CMK (cell line): ENCODE measurements at regions not wholly inside any gene's neighbourhood (a gene's known extent, or its start where the extent isn't known, plus 50 kb on each side); places are given as distances from the start of the nearest gene placed in this dataset.
"Not testable (repeated sequence)": the region's sequence is repeated elsewhere in the genome, so short reads cannot be mapped to it uniquely, and the experiment has no call there.

Source experiments
- DNase-seq: peaks from one replicate; pipeline ENCODE4 v3.0.0-alpha.2; 2010; ENCODE audit warnings: low read depth

DNA sequence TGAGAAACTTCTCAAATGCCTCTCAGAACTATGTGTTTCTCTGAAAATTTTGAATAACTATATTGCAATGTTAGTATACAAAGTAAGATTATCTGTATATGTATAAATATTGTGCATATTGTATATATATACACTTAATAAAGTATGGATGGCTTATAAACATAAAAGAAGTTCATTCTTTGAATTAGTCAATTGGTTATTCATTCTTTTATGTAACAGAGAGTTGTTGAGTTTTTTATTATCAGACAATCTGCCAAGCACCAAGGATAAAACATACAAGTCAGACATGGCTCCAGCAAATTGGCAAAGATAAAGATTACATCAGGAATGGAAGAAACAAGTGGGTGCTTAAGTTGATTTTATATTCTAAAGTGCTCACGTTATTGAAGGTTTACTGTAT, 289.1 kb upstream of the EYS start:
- DNase-seq, result no peak

DNA sequence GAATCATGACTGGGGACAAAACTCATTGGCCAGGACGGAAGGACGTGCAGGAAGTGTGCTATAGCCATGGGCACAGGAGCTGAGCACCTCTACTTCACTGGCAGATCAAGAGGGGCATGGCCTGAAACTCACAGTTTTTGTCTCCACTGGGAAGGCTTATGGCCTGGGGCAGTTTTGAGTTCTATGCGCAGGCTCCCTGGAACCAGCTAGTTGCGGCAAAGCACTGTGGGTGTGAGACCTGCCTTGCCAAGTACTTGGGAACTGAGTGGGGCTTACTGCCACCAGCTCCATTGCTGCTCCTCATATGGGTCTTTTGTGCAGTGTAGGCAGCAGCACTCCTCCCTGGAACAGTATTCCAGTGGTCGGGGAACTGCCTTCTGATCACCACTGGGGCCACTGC, 282.6 kb upstream of the EYS start:
- no peak for DNase-seq

DNA sequence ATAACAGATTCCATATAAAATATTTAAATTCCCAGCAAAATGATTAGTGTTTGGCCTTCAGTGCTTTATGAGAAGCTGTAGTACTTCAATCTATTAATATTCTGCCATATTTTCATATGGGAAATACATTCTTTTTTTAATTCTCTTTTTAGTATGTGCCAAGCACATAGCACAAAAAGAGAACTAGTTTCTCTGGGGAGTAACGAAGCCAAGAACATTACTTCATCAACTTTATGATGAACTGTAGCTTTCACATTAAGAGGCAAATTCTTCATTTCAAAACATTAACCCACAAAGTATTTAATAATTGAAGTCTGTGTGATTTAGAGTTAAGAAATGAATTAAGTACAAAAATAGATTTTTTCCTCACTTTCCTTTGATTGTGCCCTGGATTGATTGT, 281.0 kb upstream of the EYS start:
- no peak for DNase-seq

DNA sequence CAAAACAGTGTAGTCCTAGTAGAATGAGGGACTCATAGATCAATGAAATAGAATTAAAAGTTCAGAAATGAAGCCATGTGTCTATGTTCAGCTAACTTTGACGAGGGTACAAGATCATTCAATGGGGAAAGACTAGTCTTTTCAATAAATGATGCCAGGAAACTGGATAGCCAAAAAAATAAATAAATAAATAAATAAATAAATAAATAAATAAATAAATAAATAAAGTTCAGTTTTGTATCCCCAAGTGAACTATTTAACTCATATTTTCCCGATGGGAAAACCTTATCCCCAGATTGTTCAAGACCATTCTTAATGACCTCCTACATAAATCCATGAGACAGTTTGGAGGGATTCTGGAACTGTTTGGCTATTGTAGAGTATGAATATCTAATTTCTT, 277.1 kb upstream of the EYS start:
- no peak for DNase-seq

DNA sequence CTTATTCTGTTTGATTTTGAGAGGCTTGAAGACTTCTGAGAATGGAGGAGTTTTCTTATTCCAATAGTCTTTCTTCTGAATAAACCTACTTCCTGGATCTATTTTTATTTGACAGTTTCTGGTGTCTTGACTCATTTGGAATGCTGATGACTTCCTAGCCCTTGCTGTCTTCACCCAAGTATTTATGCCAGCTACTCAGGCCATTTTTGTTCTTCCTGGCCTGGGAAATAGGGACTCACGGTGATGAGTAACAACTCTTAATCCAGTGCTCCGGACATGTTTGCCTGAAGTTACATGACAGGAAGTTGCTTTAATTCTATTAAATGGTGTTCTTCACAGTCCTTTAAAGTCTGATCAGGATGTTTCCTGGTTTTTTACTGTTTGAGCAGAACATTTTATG, 272.1 kb upstream of the EYS start:
- no peak for DNase-seq

DNA sequence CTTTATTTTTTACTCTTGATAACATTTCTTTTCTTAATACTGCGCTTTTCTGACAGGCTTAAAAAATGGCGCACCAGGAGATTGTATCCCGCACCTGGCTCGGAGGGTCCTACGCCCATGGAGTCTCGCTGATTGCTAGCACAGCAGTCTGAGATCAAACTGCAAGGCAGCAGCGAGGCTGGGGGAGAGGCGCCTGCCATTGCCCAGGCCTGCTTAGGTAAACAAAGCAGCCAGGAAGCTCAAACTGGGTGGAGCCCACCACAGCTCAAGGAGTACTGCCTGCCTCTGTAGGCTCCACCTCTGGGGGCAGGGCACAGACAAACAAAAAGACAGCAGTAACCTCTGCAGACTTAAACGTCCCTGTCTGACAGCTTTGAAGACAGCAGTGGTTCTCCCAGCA, 264.2 kb upstream of the EYS start:
- DNase-seq, result not testable (repeated sequence)

DNA sequence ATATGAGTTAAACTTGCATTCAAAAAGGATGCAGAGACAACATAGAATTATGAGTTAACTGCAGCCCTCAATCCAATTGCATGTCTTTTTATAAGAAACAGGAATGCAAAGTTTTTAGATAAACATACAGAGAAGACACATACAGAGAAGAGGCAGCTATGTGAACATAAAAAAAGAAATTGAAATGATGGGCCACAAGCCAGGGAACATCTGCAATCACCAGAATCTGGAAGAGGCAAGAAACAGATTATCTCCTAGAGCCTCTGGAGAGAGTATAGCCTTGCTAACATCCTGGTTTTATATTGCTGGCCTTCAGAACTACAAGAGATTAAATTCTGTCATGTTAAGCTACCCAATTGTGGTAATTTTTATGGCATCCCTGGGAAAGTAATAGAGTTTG, 257.2 kb upstream of the EYS start:
- no peak for DNase-seq

DNA sequence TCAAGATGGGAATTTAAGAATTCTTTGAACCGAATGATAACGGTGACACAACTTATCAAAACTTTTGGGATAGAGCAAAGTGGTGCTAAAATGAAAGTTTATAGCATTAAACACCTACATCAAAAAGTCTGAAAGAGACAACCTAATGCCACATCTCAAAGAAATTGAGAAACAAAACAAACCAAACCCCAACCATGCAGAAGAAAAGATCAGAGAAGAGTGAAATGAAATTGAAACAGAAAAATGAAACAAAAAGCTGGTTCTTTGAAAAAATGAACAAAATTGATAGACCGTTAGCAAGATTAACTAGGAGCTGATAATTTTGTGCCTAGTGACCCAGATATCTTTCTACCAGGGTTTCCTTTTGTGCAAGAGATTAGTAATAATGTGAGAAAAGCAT, 248.0 kb upstream of the EYS start:
- DNase-seq, result no peak

DNA sequence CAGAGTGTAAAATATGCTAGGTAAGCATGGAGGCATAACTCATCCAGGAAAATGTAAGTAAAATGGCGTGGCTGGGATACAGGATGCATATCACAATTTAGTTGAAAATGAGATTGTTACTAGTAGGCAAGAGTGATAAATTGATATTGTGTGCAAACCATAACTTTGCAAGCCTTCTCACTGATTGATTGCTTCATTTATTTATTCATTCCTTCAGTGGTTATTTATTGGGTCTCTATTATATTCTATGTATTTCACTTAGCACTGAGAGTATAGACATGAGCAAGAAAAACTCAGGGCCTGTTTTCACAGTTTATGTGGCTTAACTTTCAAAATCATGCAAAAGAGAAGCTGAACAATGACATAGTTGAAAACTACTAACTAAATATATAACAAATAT, 241.0 kb upstream of the EYS start:
- DNase-seq, result no peak

DNA sequence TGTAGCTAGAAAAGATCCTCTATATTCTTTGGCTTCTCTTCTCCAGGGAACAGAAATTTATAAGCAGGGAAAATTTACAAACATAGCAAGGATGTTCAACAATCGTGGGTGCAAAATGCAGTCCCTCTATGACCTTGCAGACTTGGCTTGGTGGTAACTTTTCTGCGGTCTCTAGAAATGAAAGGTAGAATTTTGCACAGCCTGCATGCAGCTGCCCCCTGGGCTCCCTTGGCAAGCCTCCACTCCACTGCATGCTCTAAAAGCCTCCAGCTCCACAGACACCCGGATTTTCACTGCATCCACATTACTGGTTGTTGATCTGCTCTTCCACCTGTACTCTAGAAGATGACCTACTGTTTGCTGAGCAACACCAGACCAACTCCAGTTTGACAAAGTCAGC, 236.5 kb upstream of the EYS start:
- no peak for DNase-seq

DNA sequence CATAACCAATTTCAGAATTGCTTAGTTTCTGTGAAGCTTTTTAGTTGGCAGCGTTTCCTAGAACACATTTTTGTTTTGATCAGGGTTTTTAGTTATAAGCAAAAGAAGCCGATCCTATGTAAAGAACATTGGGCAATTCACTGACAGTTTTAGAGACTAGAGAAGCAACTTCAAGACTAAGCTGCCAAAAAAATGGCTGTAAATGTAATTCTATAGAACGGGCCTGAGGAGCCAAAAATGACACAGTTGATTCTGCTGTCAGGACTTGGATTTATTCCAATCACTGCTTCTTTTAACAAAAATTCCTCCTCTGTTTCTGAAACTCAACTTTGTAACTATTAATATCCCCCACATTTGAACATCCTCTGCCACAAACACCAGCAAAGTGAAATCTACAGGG, 236.0 kb upstream of the EYS start:
- no peak for DNase-seq

DNA sequence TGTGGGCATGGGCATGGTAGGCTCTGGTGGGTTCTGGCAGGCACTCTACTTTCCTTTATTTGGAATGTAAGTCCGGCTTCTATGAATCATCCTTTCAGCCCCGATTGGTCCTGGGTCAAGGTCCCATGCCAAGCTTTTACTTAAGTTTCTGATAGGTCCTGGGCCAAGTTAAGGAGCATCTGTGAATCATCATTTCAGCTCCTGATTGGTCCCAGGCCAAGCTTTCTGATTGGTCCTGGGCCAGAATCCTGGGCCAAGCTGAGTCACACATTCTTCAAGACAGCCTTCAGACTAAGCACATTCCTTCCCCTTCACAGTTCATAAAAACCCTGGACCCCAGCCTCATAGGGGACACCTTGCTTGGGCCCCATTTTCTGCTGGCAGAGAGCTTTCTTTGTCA, 231.0 kb upstream of the EYS start:
- no peak for DNase-seq

DNA sequence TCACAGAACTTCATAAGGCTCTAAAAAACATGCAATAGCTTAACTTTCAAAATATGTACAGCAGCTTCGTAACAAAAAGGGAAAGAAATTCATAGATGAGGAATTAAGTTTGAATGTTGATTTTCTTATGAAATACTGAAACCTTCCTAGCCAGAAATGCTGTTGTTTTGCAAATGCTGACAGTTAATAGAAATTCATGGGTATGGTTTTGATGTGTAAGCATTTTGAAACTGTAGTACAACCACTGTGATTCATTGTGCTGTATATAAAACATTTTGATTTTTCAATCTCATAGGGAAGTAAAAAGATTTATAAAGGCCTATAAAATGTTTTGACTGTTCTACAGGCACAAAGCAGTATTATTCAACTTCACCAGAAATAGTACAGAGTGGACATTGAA, 228.4 kb upstream of the EYS start:
- DNase-seq, result no peak

DNA sequence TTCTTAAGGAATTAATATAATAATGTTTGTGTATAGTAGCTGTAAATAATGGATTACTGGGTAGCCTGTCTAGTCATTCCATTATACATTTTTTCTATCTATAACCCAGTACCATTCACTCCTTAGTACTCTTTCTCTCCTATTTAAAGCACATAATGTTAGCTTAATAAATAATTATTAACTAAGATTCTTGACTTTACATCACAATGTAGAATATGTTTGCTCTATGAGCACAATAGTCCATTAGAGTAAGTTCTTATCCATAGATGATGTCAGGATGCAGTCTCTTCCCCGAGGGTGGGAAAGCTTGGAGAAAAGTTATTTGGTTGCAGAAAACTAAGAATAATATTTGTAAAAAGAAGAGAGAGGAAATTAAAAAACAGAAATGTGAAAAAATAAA, 226.4 kb upstream of the EYS start:
- no peak for DNase-seq

DNA sequence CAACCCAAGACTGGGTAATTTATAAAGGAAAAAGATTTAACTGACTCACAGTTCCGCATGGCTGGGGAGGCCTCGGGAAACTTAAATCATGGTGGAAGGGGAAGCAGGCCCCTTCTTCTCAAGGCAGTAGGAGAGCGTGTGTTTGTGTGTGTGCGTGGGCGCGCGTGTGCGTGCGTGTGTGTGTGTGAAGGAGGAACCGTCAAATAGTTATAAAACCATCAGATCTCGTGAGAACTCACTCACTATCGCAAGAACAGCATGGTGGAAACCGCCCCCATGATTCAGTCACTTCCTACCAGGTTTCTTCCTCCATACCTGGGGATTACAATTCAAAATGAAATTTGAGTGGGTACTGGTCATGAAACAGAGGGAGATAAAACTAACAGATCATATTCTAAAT, 220.1 kb upstream of the EYS start:
- DNase-seq, result no peak

DNA sequence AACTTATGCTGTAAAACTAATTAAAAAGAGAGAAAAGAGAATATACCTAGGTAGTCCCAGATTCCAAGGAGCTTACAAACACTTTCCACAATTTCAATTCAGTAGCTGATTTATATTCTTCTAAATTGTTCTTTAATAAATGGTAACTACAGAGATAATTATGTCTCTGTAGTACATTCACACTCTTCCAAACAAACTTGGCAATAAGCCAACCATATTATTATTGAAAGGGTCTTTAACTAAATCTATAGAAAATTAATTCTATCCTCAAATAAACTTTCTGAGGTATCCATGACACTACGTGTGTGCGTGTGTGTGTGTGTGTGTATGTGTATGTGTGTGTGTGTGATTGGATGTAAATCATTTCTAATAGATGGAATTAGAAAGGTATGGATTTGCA, 217.4 kb upstream of the EYS start:
- DNase-seq, result no peak

DNA sequence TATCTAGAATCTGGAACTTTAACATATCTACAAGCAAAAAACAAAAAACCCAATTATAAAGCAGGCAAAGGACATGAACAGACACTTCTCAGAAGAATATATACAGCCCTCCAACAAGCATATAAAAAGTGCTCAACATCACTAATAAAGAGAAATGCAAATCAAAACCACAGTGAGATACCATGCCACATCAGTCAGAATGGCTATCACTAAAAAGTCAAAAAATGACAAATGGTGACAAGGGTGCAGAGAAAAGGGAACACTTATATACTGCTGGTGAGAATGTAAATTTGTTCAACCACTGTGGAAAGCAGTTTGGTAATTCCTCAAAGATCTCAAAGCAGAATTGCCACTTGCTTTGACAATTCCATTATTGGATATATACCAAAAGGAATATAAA, 215.0 kb upstream of the EYS start:
- no peak for DNase-seq

DNA sequence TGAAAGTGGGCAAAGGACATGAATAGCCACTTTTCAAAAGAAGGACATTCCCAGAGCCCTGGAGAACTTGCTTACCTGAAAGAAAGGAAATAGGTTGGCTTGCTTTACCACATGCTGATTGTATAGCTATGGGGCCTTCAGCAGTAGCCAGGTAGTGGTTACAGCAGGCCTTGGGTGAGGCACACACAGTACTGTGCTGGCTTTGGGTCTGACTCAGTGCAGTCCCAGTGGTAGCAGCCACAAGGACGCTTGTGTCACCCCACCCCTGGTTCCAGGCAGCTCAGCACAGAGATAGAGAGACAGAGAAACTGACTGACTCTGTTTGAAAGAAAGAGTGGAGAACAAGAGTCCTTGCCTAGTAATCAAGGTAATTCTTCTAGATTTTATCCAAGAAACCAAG, 201.0 kb upstream of the EYS start:
- no peak for DNase-seq

DNA sequence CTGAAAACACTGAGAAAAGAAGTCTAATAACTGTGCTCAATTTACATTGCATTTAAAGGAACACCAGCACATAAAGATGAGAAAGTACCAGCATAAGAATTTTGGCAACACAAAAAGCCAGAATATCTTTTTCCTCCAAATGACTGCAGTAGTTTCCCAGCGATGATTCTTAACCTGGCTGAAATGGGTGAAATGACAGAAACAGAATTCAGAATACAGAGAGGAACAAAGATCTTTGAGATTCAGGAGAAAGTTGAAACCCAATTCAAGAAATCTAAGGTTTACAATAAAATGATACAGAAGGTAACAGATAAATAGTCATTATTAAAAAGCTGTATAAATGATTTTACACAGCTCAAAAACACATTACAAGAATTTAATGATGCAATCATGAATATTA, 197.0 kb upstream of the EYS start:
- DNase-seq, result no peak

DNA sequence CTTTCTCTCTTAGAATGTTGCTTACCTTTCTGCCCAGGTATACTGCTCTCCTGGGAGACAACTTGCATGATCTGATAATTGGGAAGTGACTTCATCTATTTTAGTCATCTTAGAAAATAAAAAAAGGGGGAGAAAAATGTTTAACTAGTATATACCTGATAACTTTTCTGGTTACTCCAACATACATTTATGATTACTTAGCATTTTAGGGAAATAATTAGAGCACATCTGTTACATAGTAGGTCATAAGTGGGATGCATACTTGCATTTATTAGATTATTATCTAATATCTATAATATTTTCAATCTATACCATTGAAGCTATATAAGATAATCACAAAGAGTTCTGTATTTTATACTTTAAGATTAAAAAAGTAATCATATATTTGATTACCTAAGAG, 193.9 kb upstream of the EYS start:
- no peak for DNase-seq

DNA sequence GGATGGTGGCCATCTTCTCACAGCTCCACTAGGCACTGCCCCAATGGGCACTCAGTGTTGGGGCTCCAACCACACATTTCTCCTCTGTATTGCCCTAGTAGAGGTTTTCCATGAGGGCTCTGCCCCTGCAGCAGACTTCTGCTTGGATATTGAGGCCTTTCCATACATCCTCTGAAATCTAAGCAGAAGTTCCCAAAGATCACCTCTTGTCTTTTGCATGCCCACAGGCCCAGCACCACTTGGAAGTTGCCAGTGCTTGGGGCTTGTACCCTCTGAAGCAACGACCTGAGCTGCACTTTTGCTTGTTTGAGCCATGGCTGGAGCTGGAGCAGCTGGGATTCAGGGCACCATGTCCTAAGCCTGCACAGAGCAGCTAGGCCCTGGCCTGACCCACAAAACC, 189.1 kb upstream of the EYS start:
- DNase-seq, result no peak

DNA sequence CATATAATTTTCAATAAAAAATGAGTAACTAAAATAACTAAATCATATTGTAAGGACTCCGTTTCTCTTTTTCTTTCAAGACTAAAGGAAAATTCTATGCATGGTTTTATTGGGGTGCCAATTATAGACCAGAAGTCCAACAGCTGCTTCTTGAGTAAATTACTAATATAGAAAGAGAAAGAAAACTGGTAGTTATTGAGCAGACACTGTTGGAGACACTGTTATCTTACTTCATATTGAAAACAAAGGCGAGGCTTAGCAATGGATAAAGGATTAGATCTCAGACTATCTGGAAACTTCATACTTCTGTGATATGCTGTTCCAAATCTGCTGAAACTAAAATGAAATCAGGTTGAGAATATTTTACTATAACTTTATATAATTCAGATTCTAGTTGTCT, 169.6 kb upstream of the EYS start:
- DNase-seq, result no peak

DNA sequence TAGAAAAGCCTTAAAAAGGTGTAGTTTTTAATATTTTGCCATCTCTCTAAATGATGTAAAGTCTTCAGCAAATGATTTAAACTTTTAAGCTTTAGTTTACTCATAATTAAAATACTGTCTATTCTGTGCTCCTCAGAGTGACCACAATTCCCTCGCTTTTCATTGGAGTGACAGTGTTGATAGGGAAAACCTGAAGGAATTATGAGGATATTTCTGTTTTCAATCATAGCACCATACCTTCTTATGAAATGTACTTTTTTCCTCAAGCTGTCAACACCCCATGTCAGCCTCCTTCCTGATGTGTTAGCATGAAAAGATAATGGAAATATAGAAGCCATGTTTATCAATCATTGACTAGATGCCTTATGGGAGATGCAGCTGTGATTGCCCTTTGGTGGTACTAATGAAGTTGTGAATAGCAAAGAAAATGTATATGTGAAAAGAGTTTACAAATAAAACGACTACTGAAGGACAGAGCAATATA, 145.4 kb upstream of the EYS start:
- no peak for DNase-seq

DNA sequence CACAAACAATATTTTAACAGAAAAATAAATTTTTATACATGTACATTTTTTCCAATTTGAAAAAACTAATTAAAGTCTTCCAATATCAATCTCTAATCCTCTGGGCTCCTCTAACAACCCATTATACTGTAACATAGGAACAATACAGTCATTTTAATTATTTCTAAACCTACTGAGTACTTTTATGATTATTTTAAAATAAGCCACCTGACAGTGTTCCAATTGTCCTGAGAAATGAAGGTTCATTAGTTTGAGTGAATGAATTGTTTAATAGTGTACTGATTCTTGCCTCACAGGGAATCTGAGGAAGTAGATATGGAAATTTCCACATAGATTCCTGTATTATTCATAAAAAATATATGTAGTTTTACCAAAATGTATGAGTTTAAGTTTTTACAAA, 123.1 kb upstream of the EYS start:
- DNase-seq, result no peak

DNA sequence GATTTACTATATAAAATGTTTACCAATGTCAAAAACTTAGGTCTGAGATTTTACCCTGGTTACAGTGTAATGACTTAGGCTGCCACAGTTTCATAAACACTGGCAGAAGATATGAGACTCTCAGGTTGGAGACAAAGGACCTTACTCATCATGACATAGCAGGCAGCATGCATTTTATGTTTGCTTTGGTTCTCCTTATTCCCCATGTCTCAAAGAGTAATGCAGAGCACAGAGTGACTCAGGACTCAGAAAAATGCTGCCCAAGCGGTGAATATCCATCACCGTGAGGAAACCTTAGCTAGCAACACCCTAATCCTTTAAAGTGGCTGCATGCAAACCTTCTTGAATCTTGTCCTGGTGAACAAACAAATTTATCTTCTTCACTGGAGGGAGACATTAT, 112.1 kb upstream of the EYS start:
- no peak for DNase-seq
